K562 (cell line): ENCODE measurements at regions not wholly inside any gene's neighbourhood (a gene's known extent, or its start where the extent isn't known, plus 50 kb on each side); places are given as distances from the start of the nearest gene placed in this dataset.

Experiments
- ATAC-seq: fragments of 200-7000 bp; cut with Tn5 transposase; 3 replicates; pipeline ENCODE4 v1.9.1; 2020; ENCODE audit warnings: moderate library complexity
- BruUV-seq: library from RNA; stranded (reverse); fragments of 400-500 nt; replicated peaks from 2 replicates; lab custom pipeline; 2021; lab: Mats Ljungman, UMichigan
- CTCF ChIA-PET: fragments of 300-600 bp; formaldehyde crosslinking; extraction: SDS; loops from one replicate; lab custom pipeline; 2021; ENCODE audit warnings: low intra/inter-chr PET ratio; lab: Yijun Ruan, JAX
- POLR2A ChIA-PET: fragments of 300-600, 350-650 bp; sonication (Branson Sonifier 250); formaldehyde crosslinking; extraction: SDS; loops from one replicate; lab custom pipeline; 2021; ENCODE audit warnings: antibody characterized with exemption, inconsistent platforms; lab: Yijun Ruan, JAX
- DNase-seq, 4 experiments: peaks; one replicate each; pipeline versions ENCODE4 v3.0.0 to v3.0.0-alpha.2; 2011 to 2018; ENCODE audit warnings: low spot score in 3 of 4, mixed read lengths in 3 of 4; ENCODE audit errors: extremely low read depth in 1 of 4
- FAIRE-seq: peaks from 2 replicates; lab custom pipeline; 2011; peaks lifted over from hg19 to GRCh38; lab: Jason Lieb, UNC
- H2AFZ ChIP-seq: 2 replicates; pipeline ENCODE4 v1.6.0; 2011; ENCODE audit warnings: low read depth, low read length, control low read depth, inconsistent platforms
- H3K27ac ChIP-seq: fragments of 200-600 bp; 3 replicates; pipeline ENCODE4 v1.8.0; 2011; ENCODE audit warnings: low read depth, mild to moderate bottlenecking, control low read depth, inconsistent platforms, low read length, moderate library complexity, mixed read lengths; ENCODE audit errors: extremely low read depth
- H3K27me3 ChIP-seq, 2 experiments: fragments of 300-600 bp in 1 of 2; 2 replicates in 1 of 2; 3 replicates in 1 of 2; pipeline versions ENCODE4 v1.6.0 to v1.8.0; 2011; ENCODE audit warnings: inconsistent platforms in 2 of 2, low read length in 2 of 2, mild to moderate bottlenecking in 1 of 2, mixed read lengths in 1 of 2, moderate library complexity in 1 of 2; ENCODE audit not compliant: control insufficient read depth in 2 of 2, insufficient read depth in 2 of 2
- H3K36me3 ChIP-seq: fragments of 300-600 bp; 3 replicates; pipeline ENCODE4 v1.8.0; 2011; ENCODE audit warnings: mild to moderate bottlenecking, low read length, inconsistent platforms; ENCODE audit not compliant: control insufficient read depth, insufficient read depth
- H3K4me1 ChIP-seq, 2 experiments: fragments of 200-600 bp in 1 of 2; replicated peaks in 1 of 2; 2 replicates in 1 of 2; 3 replicates in 1 of 2; pipeline versions ENCODE4 v1.5.1 to v1.8.0; 2011; ENCODE audit warnings: inconsistent platforms in 2 of 2, low read length in 2 of 2, mild to moderate bottlenecking in 1 of 2, mixed read lengths in 1 of 2, moderate library complexity in 1 of 2; ENCODE audit not compliant: control insufficient read depth in 2 of 2, insufficient read depth in 2 of 2
- H3K4me2 ChIP-seq: 2 replicates; pipeline ENCODE4 v1.6.1; 2011; ENCODE audit warnings: low read length, control low read depth, inconsistent platforms, mixed read lengths; ENCODE audit not compliant: insufficient read depth
- H3K4me3 ChIP-seq: fragments of 200-600 bp; sonication (generic), shearing (Covaris generic); 2 replicates; pipeline ENCODE4 v1.5.1; 2016; ENCODE audit warnings: control low read depth, inconsistent platforms
- H3K79me2 ChIP-seq: fragments of 200-600 bp; 3 replicates; pipeline ENCODE4 v1.8.0; 2011; ENCODE audit warnings: low read length, inconsistent platforms; ENCODE audit not compliant: control insufficient read depth, insufficient read depth
- H3K9ac ChIP-seq, 2 experiments: 2 replicates each; pipeline versions ENCODE4 v1.6.0 to v1.6.1; 2011; ENCODE audit warnings: low read depth in 2 of 2, low read length in 2 of 2, control low read depth in 1 of 2, inconsistent platforms in 1 of 2, mild to moderate bottlenecking in 1 of 2, mixed read lengths in 1 of 2; ENCODE audit not compliant: insufficient read depth in 1 of 2
- H3K9me1 ChIP-seq: one replicate; pipeline ENCODE4 v1.6.0; 2011; ENCODE audit warnings: inconsistent platforms, mild to moderate bottlenecking, low read length, moderate library complexity; ENCODE audit not compliant: control insufficient read depth, insufficient read depth
- H3K9me3 ChIP-seq: replicated peaks from 2 replicates; pipeline ENCODE4 v1.5.1; 2011; ENCODE audit warnings: low read depth, low read length, inconsistent platforms; ENCODE audit not compliant: control insufficient read depth, insufficient read depth
- H4K20me1 ChIP-seq: replicated peaks from 2 replicates; pipeline ENCODE4 v1.6.1; 2011; ENCODE audit warnings: low read length, inconsistent platforms, mixed read lengths; ENCODE audit not compliant: control insufficient read depth, insufficient read depth
- ATF2 ChIP-seq: sonication (generic); formaldehyde crosslinking; IDR thresholded peaks from 2 replicates; pipeline ENCODE4 v1.8.1; 2022; ENCODE audit warnings: missing genetic modification reagents
- BRF1 ChIP-seq: IDR thresholded peaks from 3 replicates; pipeline ENCODE4 v1.6.1; 2011; ENCODE audit warnings: borderline replicate concordance, mild to moderate bottlenecking; ENCODE audit not compliant: insufficient read length; ENCODE audit errors: extremely low read depth
- ESRRA ChIP-seq: fragments of 450-650 bp; IDR thresholded peaks from 2 replicates; pipeline ENCODE4 v1.6.1; 2014; ENCODE audit warnings: low read depth, mild to moderate bottlenecking, moderate library complexity, borderline replicate concordance
- ETV1 ChIP-seq: fragments of 450-650 bp; conservative IDR thresholded peaks from 2 replicates; pipeline ENCODE4 v1.6.1; 2016; ENCODE audit warnings: missing genetic modification characterization, control low read depth, low read depth, missing compliant biosample characterization
- GATAD2B ChIP-seq: fragments of 450-650 bp; IDR thresholded peaks from 2 replicates; pipeline ENCODE4 v1.6.1; 2017; ENCODE audit warnings: mild to moderate bottlenecking, borderline replicate concordance
- KLF16 ChIP-seq: IDR thresholded peaks from 2 replicates; pipeline ENCODE4 v1.6.1; 2016; ENCODE audit warnings: antibody characterized with exemption
- MXD1 ChIP-seq: fragments of 250-450 bp; sonication (Bioruptor Pico); IDR thresholded peaks from 2 replicates; pipeline ENCODE4 v1.8.0; 2021; ENCODE audit warnings: borderline replicate concordance, mild to moderate bottlenecking, moderate library complexity; ENCODE audit not compliant: poor library complexity, severe bottlenecking
- NFXL1 ChIP-seq: fragments of 450-650 bp; formaldehyde crosslinking; IDR thresholded peaks from 2 replicates; pipeline ENCODE4 v1.4.0; 2021; ENCODE audit warnings: mild to moderate bottlenecking
- POLR2B ChIP-seq: fragments of 450-650 bp; IDR thresholded peaks from 2 replicates; pipeline ENCODE4 v1.6.1; 2018; ENCODE audit warnings: low read depth; ENCODE audit not compliant: partially characterized antibody
- PPARD ChIP-seq: fragments of 250-450 bp; sonication (Bioruptor Pico); IDR thresholded peaks from 2 replicates; pipeline ENCODE4 v1.8.0; 2022; ENCODE audit warnings: inconsistent platforms, mild to moderate bottlenecking, moderate library complexity
- PTBP1 ChIP-seq: fragments of 200-400 bp; formaldehyde crosslinking; IDR thresholded peaks from 2 replicates; pipeline ENCODE4 v1.6.1; 2017; ENCODE audit warnings: low read depth, low read length
- RBM34 ChIP-seq: fragments of 200-400 bp; formaldehyde crosslinking; IDR thresholded peaks from 2 replicates; pipeline ENCODE4 v1.6.1; 2018; ENCODE audit warnings: low read length, borderline replicate concordance; ENCODE audit not compliant: insufficient read depth
- SLC30A9 ChIP-seq: fragments of 250-450 bp; sonication (Bioruptor Pico); IDR thresholded peaks from 2 replicates; pipeline ENCODE4 v1.8.0; 2022; ENCODE audit warnings: mild to moderate bottlenecking, moderate library complexity
- TCF7 ChIP-seq: sonication (generic); IDR thresholded peaks from 2 replicates; pipeline ENCODE4 v1.6.1; 2016; ENCODE audit warnings: antibody characterized with exemption, borderline replicate concordance
- TRIM25 ChIP-seq: fragments of 450-650 bp; IDR thresholded peaks from 2 replicates; pipeline ENCODE4 v1.7.0; 2016; ENCODE audit warnings: borderline replicate concordance
- ZNF766 ChIP-seq: fragments of 200-800 bp; sonication (Bioruptor generic); conservative IDR thresholded peaks from 2 replicates; pipeline ENCODE4 v1.6.1; 2016; ENCODE audit warnings: missing genetic modification characterization, missing compliant biosample characterization
- WGBS: fragments of 100-300 bp; shearing (Covaris generic); methylation state at CpG from one replicate; pipeline ENCODE4 v1.1.6; 2016; ENCODE audit warnings: low coverage, mixed read lengths; ENCODE audit not compliant: insufficient coverage; ENCODE audit errors: missing lambda C conversion rate; 5-methylcytosine and 5-hydroxymethylcytosine counted together
- in situ Hi-C: fragments of 300-500 bp; cut with MboI; formaldehyde crosslinking; loops from 4 replicates; pipeline ENCODE4 v1.15.0; 2018; ENCODE audit warnings: inconsistent platforms, mixed read lengths
- intact Hi-C: fragments of 100-400 bp; cut with micrococcal nuclease; formaldehyde crosslinking; loops from 2 replicates; pipeline ENCODE4 v1.14.2; 2022
- TF ChIP-seq, protein P1 (sequence below): fragments of 250-450 bp; sonication (Bioruptor Pico); IDR thresholded peaks from 2 replicates; pipeline ENCODE4 v1.8.0; 2021; ENCODE audit warnings: moderate library complexity, mild to moderate bottlenecking, inconsistent platforms
- TF ChIP-seq, protein P2 (sequence below): sonication (generic); formaldehyde crosslinking; IDR thresholded peaks from 2 replicates; pipeline ENCODE4 v1.5.0; 2020; ENCODE audit warnings: missing genetic modification reagents

DNA sequence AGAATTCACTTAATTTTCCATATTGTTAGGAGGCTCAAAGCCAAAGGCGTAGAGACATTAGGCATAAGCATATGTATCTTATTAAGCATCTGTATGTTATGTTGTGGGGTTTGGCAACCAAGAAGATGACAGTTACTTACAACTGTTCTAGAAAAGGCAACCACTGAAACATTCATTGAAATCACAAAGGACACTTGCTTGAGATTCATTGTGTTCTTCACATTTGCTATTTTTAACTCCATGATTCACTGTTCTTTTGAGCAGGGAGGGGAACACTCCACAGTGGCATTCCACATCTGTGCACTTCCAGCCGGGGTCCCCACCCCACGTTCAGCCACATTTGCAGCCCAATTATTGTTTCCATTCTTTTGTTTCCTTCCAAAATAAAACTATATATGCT, 107.1 kb downstream of the PALM2AKAP2 start:
- Histone ChIP-seq H3K27me3 (no peaks in the 10 kb centered on the region), H3K4me3 (no peak overlapping the region), H4K20me1 (no peaks in the 10 kb centered on the region)
- POLR2A ChIA-PET = no interaction called here
- in situ Hi-C loops = no loop called here
- no peak for TF ChIP-seq TCF7
- TF ChIP-seq, protein P1, sequence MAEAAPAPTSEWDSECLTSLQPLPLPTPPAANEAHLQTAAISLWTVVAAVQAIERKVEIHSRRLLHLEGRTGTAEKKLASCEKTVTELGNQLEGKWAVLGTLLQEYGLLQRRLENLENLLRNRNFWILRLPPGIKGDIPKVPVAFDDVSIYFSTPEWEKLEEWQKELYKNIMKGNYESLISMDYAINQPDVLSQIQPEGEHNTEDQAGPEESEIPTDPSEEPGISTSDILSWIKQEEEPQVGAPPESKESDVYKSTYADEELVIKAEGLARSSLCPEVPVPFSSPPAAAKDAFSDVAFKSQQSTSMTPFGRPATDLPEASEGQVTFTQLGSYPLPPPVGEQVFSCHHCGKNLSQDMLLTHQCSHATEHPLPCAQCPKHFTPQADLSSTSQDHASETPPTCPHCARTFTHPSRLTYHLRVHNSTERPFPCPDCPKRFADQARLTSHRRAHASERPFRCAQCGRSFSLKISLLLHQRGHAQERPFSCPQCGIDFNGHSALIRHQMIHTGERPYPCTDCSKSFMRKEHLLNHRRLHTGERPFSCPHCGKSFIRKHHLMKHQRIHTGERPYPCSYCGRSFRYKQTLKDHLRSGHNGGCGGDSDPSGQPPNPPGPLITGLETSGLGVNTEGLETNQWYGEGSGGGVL (CRISPR knock-in tag) = no peak
- no peak for TF ChIP-seq GATAD2B
- no peak for TF ChIP-seq TRIM25
- no peak for TF ChIP-seq ESRRA
- no peak for TF ChIP-seq KLF16
- TF ChIP-seq RBM34 = no peak
- TF ChIP-seq MXD1 (CRISPR knock-in tag) = no peak
- no peak for TF ChIP-seq ETV1
- TF ChIP-seq PTBP1 = no peak
- TF ChIP-seq PPARD = no peak
- TF ChIP-seq, protein P2, sequence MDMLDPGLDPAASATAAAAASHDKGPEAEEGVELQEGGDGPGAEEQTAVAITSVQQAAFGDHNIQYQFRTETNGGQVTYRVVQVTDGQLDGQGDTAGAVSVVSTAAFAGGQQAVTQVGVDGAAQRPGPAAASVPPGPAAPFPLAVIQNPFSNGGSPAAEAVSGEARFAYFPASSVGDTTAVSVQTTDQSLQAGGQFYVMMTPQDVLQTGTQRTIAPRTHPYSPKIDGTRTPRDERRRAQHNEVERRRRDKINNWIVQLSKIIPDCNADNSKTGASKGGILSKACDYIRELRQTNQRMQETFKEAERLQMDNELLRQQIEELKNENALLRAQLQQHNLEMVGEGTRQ (CRISPR knock-in tag) = no peak
- TF ChIP-seq BRF1 = no peak
- no peak for TF ChIP-seq POLR2B
- TF ChIP-seq NFXL1 (CRISPR knock-in tag) = no peak
- TF ChIP-seq ATF2 (CRISPR knock-in tag) = no peak
- TF ChIP-seq SLC30A9 (CRISPR knock-in tag) = no peak
- TF ChIP-seq ZNF766 (CRISPR knock-in tag) = no peak
- TF ChIP-seq, all 486 proteins: peak for 0
- Histone ChIP-seq H3K36me3 (no peaks in the 10 kb centered on the region), H3K4me1 (no peaks in the 10 kb centered on the region), H2AFZ (no peak overlapping the region), H3K9me3 (no peaks in the 10 kb centered on the region), H3K9ac (no peak overlapping the region), H3K27ac (no peak overlapping the region), H3K4me2 (no peak overlapping the region), H3K79me2 (no peaks in the 10 kb centered on the region), H3K9me1 (no peaks in the 10 kb centered on the region)
- WGBS = 0% methylated on average over 3 of the region's 3 CpGs
- intact Hi-C loops = loop anchor here (10.0 kb wide), 1 partner anchor 322 kb away; no protein-coding TSS in a partner anchor
- FAIRE-seq = no peak
- CTCF ChIA-PET = interaction anchor here (1.5 kb wide), 1 partner anchor 313 kb away, joined by 6 read pairs; no protein-coding TSS in a partner anchor
- no peak for DNase-seq
- no TSS peak for BruUV-seq
- no peak for ATAC-seq
